ENCODE measurements at regions not wholly inside any gene's neighbourhood (a gene's known extent, or its start where the extent isn't known, plus 50 kb on each side); places are given as distances from the start of the nearest gene placed in this dataset.

DNA sequence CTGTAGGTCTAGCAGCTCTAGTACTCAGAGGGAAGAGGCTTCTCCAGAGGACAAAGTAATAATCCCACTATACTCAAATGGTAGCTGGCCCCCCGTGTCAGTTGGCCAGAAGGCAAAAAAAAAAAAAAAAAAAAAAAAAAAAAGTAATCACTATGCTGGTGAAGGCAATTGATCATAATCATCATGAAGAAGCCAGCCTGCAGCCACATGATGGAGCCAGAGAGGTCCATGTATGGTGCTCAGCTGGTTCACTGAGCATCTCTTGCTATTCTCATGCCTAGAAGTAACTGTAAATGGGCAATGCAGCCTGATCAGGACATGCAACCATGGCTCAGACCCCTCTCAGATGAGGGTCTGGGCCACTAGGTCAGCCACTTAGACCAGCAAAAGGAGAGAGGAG lies 378.8 kb downstream of the MED13L start:
- peak; percentile 15 for TF ChIP-seq CTCF (IDR thresholded peaks at IDR 0.05; ENCODE audit: low read depth, low read length)
- DNase-seq (ENCODE audit: low read depth, low spot score) = no peak
- no peak overlapping the region for H3K4me3 ChIP-seq (ENCODE audit: low read depth, low read length)
- in situ Hi-C loops (cut with HindIII; ENCODE audit: low sequenced_read_pairs) = no loop called here

DNA sequence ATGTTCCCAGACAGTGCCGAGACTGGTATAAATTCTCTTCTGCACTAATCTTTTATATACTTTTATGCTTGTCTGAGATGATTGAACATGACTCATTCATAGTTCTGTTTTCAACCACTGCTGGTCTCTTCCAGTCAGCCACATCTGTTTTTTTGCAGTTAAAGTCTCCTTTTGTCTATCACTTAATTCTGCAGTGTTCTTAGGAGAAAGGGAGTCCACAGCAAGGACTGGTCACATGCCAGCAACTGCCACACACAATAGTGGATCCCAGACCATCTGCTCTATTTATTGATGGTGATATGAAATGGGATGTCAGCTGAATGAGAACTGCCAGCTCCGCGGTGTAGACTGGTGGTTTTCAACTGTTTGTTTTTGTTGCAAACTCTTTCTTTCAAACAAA lies 379.8 kb downstream of the MED13L start:
- no peak for TF ChIP-seq CTCF (IDR thresholded peaks at IDR 0.05; ENCODE audit: low read depth, low read length)
- peak; percentile 10 for DNase-seq (ENCODE audit: low read depth, low spot score)
- H3K4me3 ChIP-seq (ENCODE audit: low read depth, low read length) = no peak overlapping the region
- in situ Hi-C loops (cut with HindIII; ENCODE audit: low sequenced_read_pairs) = no loop called here

- in situ Hi-C loops (cut with HindIII; ENCODE audit: low sequenced_read_pairs) = no loop called here
- no peak for DNase-seq (ENCODE audit: low read depth, low spot score)
- H3K4me3 ChIP-seq (ENCODE audit: low read depth, low read length) = no peak overlapping the region
- peak; percentile 39 for TF ChIP-seq CTCF (IDR thresholded peaks at IDR 0.05; ENCODE audit: low read depth, low read length)
These were observed 382.2 kb downstream of the MED13L start for GRCh38 chr12:115895247-115895646.

GRCh38 chr12:115891556-115892164 lies 385.8 kb downstream of the MED13L start:
- DNase-seq (ENCODE audit: low read depth, low spot score) = no peak
- TF ChIP-seq CTCF (IDR thresholded peaks at IDR 0.05; ENCODE audit: low read depth, low read length) = no peak
- in situ Hi-C loops (cut with HindIII; ENCODE audit: low sequenced_read_pairs) = no loop called here
- H3K4me3 ChIP-seq (ENCODE audit: low read depth, low read length) = no peak overlapping the region

DNA sequence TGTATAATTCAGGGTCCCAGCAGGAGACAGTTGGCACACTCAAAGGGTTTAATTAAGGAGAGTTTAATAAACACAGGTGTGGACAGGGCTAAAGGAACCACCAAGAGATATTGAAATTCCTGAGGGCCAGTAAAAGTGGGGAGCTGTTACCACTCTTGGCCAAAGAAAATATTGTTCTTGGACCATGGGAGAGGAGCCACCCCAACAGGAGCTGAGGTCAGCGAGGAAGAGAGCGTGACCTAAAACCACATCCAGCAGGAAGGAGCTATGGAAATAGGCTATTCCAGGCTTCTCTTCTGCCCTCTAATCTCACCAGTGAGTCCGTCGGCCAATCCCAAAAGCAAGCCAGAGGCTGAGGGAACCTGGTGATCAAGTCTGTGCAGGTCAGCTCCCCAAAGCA lies 390.8 kb downstream of the MED13L start:
- in situ Hi-C loops (cut with HindIII; ENCODE audit: low sequenced_read_pairs) = no loop called here
- no peak for TF ChIP-seq CTCF (IDR thresholded peaks at IDR 0.05; ENCODE audit: low read depth, low read length)
- DNase-seq (ENCODE audit: low read depth, low spot score) = no peak
- no peak overlapping the region for H3K4me3 ChIP-seq (ENCODE audit: low read depth, low read length)

DNA sequence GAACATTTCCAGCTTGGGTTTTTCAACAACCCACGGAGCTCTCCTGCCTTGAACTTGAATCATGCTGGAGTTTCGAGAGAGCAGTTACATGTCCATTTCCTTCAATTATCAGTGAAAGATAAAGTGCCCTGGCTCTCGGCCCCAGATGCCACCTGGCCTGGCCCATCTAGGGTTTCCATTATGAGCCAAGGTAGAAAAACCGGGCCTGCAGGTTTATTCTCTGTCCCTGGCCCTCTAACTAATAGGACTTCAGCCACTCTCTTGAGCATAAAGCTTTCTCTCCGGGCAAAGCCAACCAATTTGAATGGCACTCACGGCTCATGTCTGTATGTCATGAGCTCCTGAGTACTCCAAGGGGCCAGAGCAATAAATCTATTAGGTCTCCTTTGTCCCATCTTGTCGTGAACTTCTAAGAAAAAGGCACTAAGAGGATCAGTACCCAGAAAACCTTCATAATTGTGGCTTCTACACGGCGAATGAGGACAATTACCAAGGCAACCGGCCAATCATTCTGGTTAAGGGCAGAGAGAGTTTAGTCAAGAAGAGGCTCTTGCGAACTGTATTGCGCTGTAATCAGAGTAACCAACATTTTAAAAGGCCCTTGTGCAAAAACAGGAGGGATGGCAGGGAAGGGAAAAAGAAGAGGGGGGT lies 392.3 kb downstream of the MED13L start:
- H3K4me3 ChIP-seq (ENCODE audit: low read depth, low read length) = no peak overlapping the region
- TF ChIP-seq CTCF (IDR thresholded peaks at IDR 0.05; ENCODE audit: low read depth, low read length) = no peak
- in situ Hi-C loops (cut with HindIII; ENCODE audit: low sequenced_read_pairs) = no loop called here
- no peak for DNase-seq (ENCODE audit: low read depth, low spot score)

All from astrocyte of the spinal cord (primary cell).